Calu3 (cell line): ENCODE measurements at regions not wholly inside any gene's neighbourhood (a gene's known extent, or its start where the extent isn't known, plus 50 kb on each side); places are given as distances from the start of the nearest gene placed in this dataset.

Experiments
- BruUV-seq: library from RNA; stranded (reverse); fragments of 400-500 nt; replicated peaks from 2 replicates; lab custom pipeline; 2021; lab: Mats Ljungman, UMichigan
- CTCF ChIA-PET: fragments of 300-600 bp; sonication (Branson Sonifier 250); formaldehyde crosslinking; loops from one replicate; lab custom pipeline; 2022; ENCODE audit warnings: antibody characterized with exemption; lab: Charles Lee
- DNase-seq: peaks from one replicate; pipeline ENCODE4 v3.0.0; 2022
- H3K27ac Mint-ChIP-seq: one replicate; pipeline ENCODE4 v1.8.0; 2022; ENCODE audit warnings: mixed read lengths; ENCODE audit not compliant: unreplicated experiment
- H3K27me3 Mint-ChIP-seq: one replicate; pipeline ENCODE4 v1.8.0; 2022; ENCODE audit warnings: mixed read lengths; ENCODE audit not compliant: unreplicated experiment
- H3K36me3 Mint-ChIP-seq: one replicate; pipeline ENCODE4 v1.8.0; 2022; ENCODE audit warnings: mild to moderate bottlenecking, moderate library complexity, mixed read lengths; ENCODE audit not compliant: insufficient read depth, unreplicated experiment
- H3K4me1 Mint-ChIP-seq: one replicate; pipeline ENCODE4 v1.8.0; 2022; ENCODE audit warnings: mild to moderate bottlenecking, low read depth, mixed read lengths; ENCODE audit not compliant: unreplicated experiment
- H3K4me3 Mint-ChIP-seq: one replicate; pipeline ENCODE4 v1.8.0; 2022; ENCODE audit warnings: mild to moderate bottlenecking, low read depth, moderate library complexity, mixed read lengths; ENCODE audit not compliant: unreplicated experiment
- H3K9me3 Mint-ChIP-seq: one replicate; pipeline ENCODE4 v1.8.0; 2022; ENCODE audit warnings: low read depth, mixed read lengths; ENCODE audit not compliant: unreplicated experiment
- CTCF ChIP-seq: fragments of 200-600 bp; IDR thresholded peaks from one replicate; pipeline ENCODE4 v1.8.0; 2022; ENCODE audit warnings: antibody characterized with exemption; ENCODE audit not compliant: unreplicated experiment
- intact Hi-C: fragments of 100-400 bp; cut with micrococcal nuclease; formaldehyde crosslinking; loops from one replicate; pipeline ENCODE4 v1.10.0; 2022; ENCODE audit not compliant: unreplicated experiment

DNA sequence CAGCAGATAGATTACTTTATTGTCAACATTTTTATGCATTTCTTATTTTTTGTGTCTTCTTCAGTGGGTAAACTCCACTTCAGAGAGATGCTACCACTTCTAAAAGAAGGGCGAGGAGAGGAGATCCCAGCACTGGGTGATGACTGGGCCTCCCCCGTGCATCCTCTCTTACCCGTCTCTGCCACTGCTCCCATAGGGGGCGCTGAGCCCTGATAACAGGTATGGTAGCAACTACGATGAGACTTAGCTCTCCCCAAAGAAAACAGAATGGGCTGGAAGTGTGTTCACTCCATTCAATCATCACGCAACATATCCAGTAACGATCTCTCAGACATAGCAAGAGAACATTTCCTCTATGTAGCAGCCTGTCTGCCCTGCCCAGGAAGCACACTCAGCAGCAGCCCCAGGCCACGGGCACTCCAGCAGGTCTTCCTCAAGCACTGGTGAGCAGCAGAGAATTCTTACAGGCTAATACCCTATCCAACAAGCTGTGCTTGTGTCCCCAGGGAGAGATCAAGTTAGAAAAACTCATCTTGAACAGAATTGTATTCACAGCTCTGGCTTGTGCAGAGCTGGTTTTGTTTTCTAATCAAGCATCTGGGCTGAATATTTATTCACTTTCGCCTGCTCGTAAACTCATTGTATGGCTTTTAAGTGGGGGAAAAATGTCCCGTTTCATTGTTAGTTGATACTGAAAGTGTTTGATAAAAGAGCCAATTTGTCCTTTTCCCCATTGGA, 533.1 kb upstream of the CDH4 start:
- no peak overlapping the region for H3K27ac Mint-ChIP-seq
- intact Hi-C loops, result no loop called here
- H3K27me3 Mint-ChIP-seq, result no peaks in the 10 kb centered on the region
- no peak for TF ChIP-seq CTCF
- DNase-seq, result no peak
- no peak overlapping the region for H3K4me3 Mint-ChIP-seq
- no peaks in the 10 kb centered on the region for H3K4me1 Mint-ChIP-seq
- H3K36me3 Mint-ChIP-seq, result no peaks in the 10 kb centered on the region
- BruUV-seq, result no TSS peak
- peaks cover 13% of the 10 kb centered on the region for H3K9me3 Mint-ChIP-seq
- CTCF ChIA-PET, result no interaction called here

GRCh38 chr20:60725311-60725906, 526.7 kb upstream of the CDH4 start:
- TF ChIP-seq CTCF, result no peak
- CTCF ChIA-PET, result no interaction called here
- Mint-ChIP-seq H3K36me3 (no peaks in the 10 kb centered on the region), H3K4me1 (no peaks in the 10 kb centered on the region), H3K27ac (no peak overlapping the region), H3K27me3 (no peaks in the 10 kb centered on the region), H3K4me3 (no peak overlapping the region), H3K9me3 (peaks cover 13% of the 10 kb centered on the region)
- no TSS peak for BruUV-seq
- no peak for DNase-seq
- intact Hi-C loops, result no loop called here

- CTCF ChIA-PET, result no interaction called here
- no peak overlapping the region for H3K27ac Mint-ChIP-seq
- no peak for TF ChIP-seq CTCF
- H3K36me3 Mint-ChIP-seq, result no peaks in the 10 kb centered on the region
- intact Hi-C loops, result no loop called here
- no TSS peak for BruUV-seq
- no peak for DNase-seq
- peaks cover 12% of the 10 kb centered on the region for H3K9me3 Mint-ChIP-seq
- no peaks in the 10 kb centered on the region for H3K27me3 Mint-ChIP-seq
- H3K4me3 Mint-ChIP-seq, result no peak overlapping the region
- H3K4me1 Mint-ChIP-seq, result no peaks in the 10 kb centered on the region
Measured at GRCh38 chr20:60727425-60727824, 524.6 kb upstream of the CDH4 start.

- Mint-ChIP-seq H3K9me3 (peaks cover 12% of the 10 kb centered on the region), H3K27me3 (no peaks in the 10 kb centered on the region), H3K27ac (no peak overlapping the region), H3K4me1 (no peaks in the 10 kb centered on the region), H3K4me3 (no peak overlapping the region), H3K36me3 (no peaks in the 10 kb centered on the region)
- BruUV-seq, result no TSS peak
- CTCF ChIA-PET, result no interaction called here
- no peak for TF ChIP-seq CTCF
- no peak for DNase-seq
- intact Hi-C loops, result no loop called here
Measured at GRCh38 chr20:60728705-60729104, 523.4 kb upstream of the CDH4 start.
